Stimulated activated CD8-positive, alpha-beta memory T cell treated with anti-CD3 and anti-CD28 coated beads, Interleukin-15, amount 100 ng/mL, for 4 hours (primary cell): ENCODE measurements at regions not wholly inside any gene's neighbourhood (a gene's known extent, or its start where the extent isn't known, plus 50 kb on each side); places are given as distances from the start of the nearest gene placed in this dataset.
"Not testable (repeated sequence)": the region's sequence is repeated elsewhere in the genome, so short reads cannot be mapped to it uniquely, and the experiment has no call there.

Experiments
- DNase-seq, 2 donors: peaks; one replicate each; pipeline ENCODE4 v3.0.0-alpha.2; 2020; ENCODE audit warnings: low read depth in 2 of 2

- no peak for DNase-seq
These were observed 119.7 kb downstream of the DTL start for GRCh38 chr1:212155219-212155618.

- no peak for DNase-seq
These were observed 121.7 kb downstream of the DTL start for GRCh38 chr1:212157252-212157651.

- no peak for DNase-seq
These were observed 123.6 kb downstream of the DTL start for GRCh38 chr1:212158912-212159796.

GRCh38 chr1:212161231-212161781, 123.9 kb upstream of the PPP2R5A start:
- no peak for DNase-seq

- DNase-seq = no peak
These were observed 122.6 kb upstream of the PPP2R5A start for GRCh38 chr1:212162635-212163034.

GRCh38 chr1:212164095-212164872, 120.9 kb upstream of the PPP2R5A start:
- DNase-seq = no peak

GRCh38 chr1:212166244-212166643, 119.0 kb upstream of the PPP2R5A start:
- DNase-seq = no peak

- no peak for DNase-seq
These were observed 118.6 kb upstream of the PPP2R5A start for GRCh38 chr1:212166644-212167043.

GRCh38 chr1:212167098-212167497, 118.1 kb upstream of the PPP2R5A start:
- no peak for DNase-seq

- DNase-seq = no peak
These were observed 111.6 kb upstream of the PPP2R5A start for GRCh38 chr1:212173567-212173966.

GRCh38 chr1:212174295-212174694, 110.9 kb upstream of the PPP2R5A start:
- not testable (repeated sequence) for DNase-seq

GRCh38 chr1:212177542-212177941, 107.7 kb upstream of the PPP2R5A start:
- no peak for DNase-seq

GRCh38 chr1:212178851-212179250, 106.4 kb upstream of the PPP2R5A start:
- no peak for DNase-seq

- no peak for DNase-seq
These were observed 105.7 kb upstream of the PPP2R5A start for GRCh38 chr1:212179394-212180076.

- DNase-seq = no peak
These were observed 104.0 kb upstream of the PPP2R5A start for GRCh38 chr1:212181015-212181882.

GRCh38 chr1:212182171-212182570, 103.0 kb upstream of the PPP2R5A start:
- DNase-seq = no peak

- no peak for DNase-seq
These were observed 102.6 kb upstream of the PPP2R5A start for GRCh38 chr1:212182579-212182978.

- no peak for DNase-seq
These were observed 98.6 kb upstream of the PPP2R5A start for GRCh38 chr1:212186427-212187207.

GRCh38 chr1:212188599-212189351, 96.4 kb upstream of the PPP2R5A start:
- no peak for DNase-seq
